ENCODE measurements at regions not wholly inside any gene's neighbourhood (a gene's known extent, or its start where the extent isn't known, plus 50 kb on each side); places are given as distances from the start of the nearest gene placed in this dataset.

GRCh38 chr6:81328700-81329099 lies 423.8 kb downstream of the TENT5A start:
- WGBS (ENCODE audit: missing lambda C conversion rate) = 33% methylated on average over 2 of the region's 2 CpGs

GRCh38 chr6:81326881-81327561 lies 425.5 kb downstream of the TENT5A start:
- CTCF ChIA-PET = no interaction called here

More at GRCh38 chr6:81328700-81329099, 423.8 kb downstream of the TENT5A start:
- ATAC-seq = no peak
- Histone ChIP-seq H3K4me2 (no peak overlapping the region), H3K9me3 (no peaks in the 10 kb centered on the region), H3K27ac (no peak overlapping the region), H3K4me1 (no peaks in the 10 kb centered on the region), H3K4me3 (no peak overlapping the region)
- TF ChIP-seq ZNF302 (CRISPR knock-in tag; IDR thresholded peaks at IDR 0.05) (no peak), CHD4 (IDR thresholded peaks at IDR 0.05; ENCODE audit: borderline replicate concordance) (no peak), RCOR1 (IDR thresholded peaks at IDR 0.05; ENCODE audit: low read depth, low read length) (no peak), RNF2 (IDR thresholded peaks at IDR 0.05; ENCODE audit: borderline replicate concordance, low read depth) (no peak), MAZ (IDR thresholded peaks at IDR 0.05; ENCODE audit: borderline replicate concordance, low read depth, low read length) (no peak), ESRRA (IDR thresholded peaks at IDR 0.05; ENCODE audit: borderline replicate concordance, low read length) (no peak)
- FAIRE-seq = no peak
- no peak for DNase-seq (ENCODE audit: low read depth in 1 of 2, low spot score in 1 of 2)
- ChIA-PET CTCF (no interaction called here), POLR2A (no interaction called here)

GRCh38 chr6:81309811-81310210 lies 442.7 kb downstream of the TENT5A start:
- Histone ChIP-seq H3K9me3 (no peaks in the 10 kb centered on the region), H3K4me3 (no peak overlapping the region), H3K27ac (no peak overlapping the region), H3K4me1 (no peaks in the 10 kb centered on the region), H3K4me2 (no peak overlapping the region)
- CTCF ChIA-PET = no interaction called here
- ATAC-seq (no peak), DNase-seq (ENCODE audit: low read depth in 1 of 2, low spot score in 1 of 2) (no peak), FAIRE-seq (no peak)
- 70% methylated on average over 2 of the region's 2 CpGs for WGBS (ENCODE audit: missing lambda C conversion rate)
- TF ChIP-seq REST (IDR thresholded peaks at IDR 0.05) (no peak), TP53 (CRISPR knock-in tag; IDR thresholded peaks at IDR 0.05) (no peak)
- POLR2A ChIA-PET = no interaction called here

More at GRCh38 chr6:81326881-81327561, 425.5 kb downstream of the TENT5A start:
- H3K4me3 ChIP-seq = no peak overlapping the region
- H3K9me3 ChIP-seq = no peaks in the 10 kb centered on the region
- no peaks in the 10 kb centered on the region for H3K4me1 ChIP-seq
- WGBS (ENCODE audit: missing lambda C conversion rate) = 26% methylated on average over 7 of the region's 7 CpGs
- TF ChIP-seq GATA3 (IDR thresholded peaks at IDR 0.05; ENCODE audit: borderline replicate concordance) = no peak
- no peak for TF ChIP-seq EHF (CRISPR knock-in tag; IDR thresholded peaks at IDR 0.05)
- no peak for TF ChIP-seq HOXA7 (CRISPR knock-in tag; IDR thresholded peaks at IDR 0.05)
- TF ChIP-seq REST (IDR thresholded peaks at IDR 0.05) = no peak
- TF ChIP-seq TFCP2L1 (CRISPR knock-in tag; IDR thresholded peaks at IDR 0.05) = no peak
- TF ChIP-seq MAZ (IDR thresholded peaks at IDR 0.05; ENCODE audit: borderline replicate concordance, low read depth, low read length) = no peak
- POLR2A ChIA-PET = no interaction called here
- H3K4me2 ChIP-seq = no peak overlapping the region
- no peak for ATAC-seq
- DNase-seq (ENCODE audit: low read depth in 1 of 2, low spot score in 1 of 2) = no peak
- no peak overlapping the region for H3K27ac ChIP-seq
- FAIRE-seq = no peak
